OCI-LY3 (cell line): ENCODE measurements at regions not wholly inside any gene's neighbourhood (a gene's known extent, or its start where the extent isn't known, plus 50 kb on each side); places are given as distances from the start of the nearest gene placed in this dataset.

Experiments
- EZH2phosphoT487 ChIP-seq: fragments of 200-600 bp; shearing (Covaris generic); IDR thresholded peaks from 2 replicates; pipeline ENCODE4 v1.6.1; 2018; ENCODE audit warnings: antibody characterized with exemption, mixed run types, low read depth
- TF ChIP-seq, protein P1 (sequence below): fragments of 200-600, 300-600 bp; sonication (generic); IDR thresholded peaks from 2 replicates; pipeline ENCODE4 v1.5.1; 2014; ENCODE audit warnings: antibody characterized with exemption, low read length, low read depth

- TF ChIP-seq, protein P1, sequence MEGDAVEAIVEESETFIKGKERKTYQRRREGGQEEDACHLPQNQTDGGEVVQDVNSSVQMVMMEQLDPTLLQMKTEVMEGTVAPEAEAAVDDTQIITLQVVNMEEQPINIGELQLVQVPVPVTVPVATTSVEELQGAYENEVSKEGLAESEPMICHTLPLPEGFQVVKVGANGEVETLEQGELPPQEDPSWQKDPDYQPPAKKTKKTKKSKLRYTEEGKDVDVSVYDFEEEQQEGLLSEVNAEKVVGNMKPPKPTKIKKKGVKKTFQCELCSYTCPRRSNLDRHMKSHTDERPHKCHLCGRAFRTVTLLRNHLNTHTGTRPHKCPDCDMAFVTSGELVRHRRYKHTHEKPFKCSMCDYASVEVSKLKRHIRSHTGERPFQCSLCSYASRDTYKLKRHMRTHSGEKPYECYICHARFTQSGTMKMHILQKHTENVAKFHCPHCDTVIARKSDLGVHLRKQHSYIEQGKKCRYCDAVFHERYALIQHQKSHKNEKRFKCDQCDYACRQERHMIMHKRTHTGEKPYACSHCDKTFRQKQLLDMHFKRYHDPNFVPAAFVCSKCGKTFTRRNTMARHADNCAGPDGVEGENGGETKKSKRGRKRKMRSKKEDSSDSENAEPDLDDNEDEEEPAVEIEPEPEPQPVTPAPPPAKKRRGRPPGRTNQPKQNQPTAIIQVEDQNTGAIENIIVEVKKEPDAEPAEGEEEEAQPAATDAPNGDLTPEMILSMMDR = no peak
- TF ChIP-seq EZH2phosphoT487 = no peak
Observed at GRCh38 chr13:73703606-73704005, 430.6 kb downstream of the KLF12 start.
